GM23338 (cell line): ENCODE measurements at regions not wholly inside any gene's neighbourhood (a gene's known extent, or its start where the extent isn't known, plus 50 kb on each side); places are given as distances from the start of the nearest gene placed in this dataset.

Experiments used
- ATAC-seq: fragments of 200-7000 bp; cut with Tn5 transposase; 3 replicates; pipeline ENCODE4 v1.9.1; 2020
- DNase-seq: peaks from one replicate; pipeline ENCODE4 v3.0.0-alpha.2; 2015; ENCODE audit warnings: low spot score
- H2AFZ ChIP-seq: fragments of 200-600 bp; sonication (generic); 2 replicates; pipeline ENCODE4 v1.8.0; 2016; ENCODE audit warnings: antibody characterized with exemption, mild to moderate bottlenecking, moderate library complexity
- H3F3A ChIP-seq: fragments of 200-600 bp; sonication (generic); replicated peaks from 2 replicates; pipeline ENCODE4 v1.8.0; 2017; ENCODE audit warnings: antibody characterized with exemption, mixed run types, low read depth
- H3K27ac ChIP-seq: fragments of 200-600 bp; sonication (generic); 2 replicates; pipeline ENCODE4 v1.6.1; 2016; ENCODE audit warnings: low read depth
- H3K27me3 ChIP-seq: fragments of 200-600 bp; sonication (generic); 2 replicates; pipeline ENCODE4 v1.8.0; 2016; ENCODE audit warnings: mild to moderate bottlenecking, mixed run types, moderate library complexity; ENCODE audit not compliant: insufficient read depth
- H3K36me3 ChIP-seq: fragments of 200-600 bp; sonication (generic); 2 replicates; pipeline ENCODE4 v1.8.0; 2016; ENCODE audit warnings: mild to moderate bottlenecking; ENCODE audit not compliant: insufficient read depth
- H3K4me1 ChIP-seq: fragments of 200-600 bp; sonication (generic); 2 replicates; pipeline ENCODE4 v1.8.0; 2016; ENCODE audit warnings: mild to moderate bottlenecking, moderate library complexity; ENCODE audit not compliant: insufficient read depth
- H3K4me2 ChIP-seq: fragments of 200-600 bp; sonication (generic); 2 replicates; pipeline ENCODE4 v1.7.1; 2017; ENCODE audit warnings: mixed run types
- H3K4me3 ChIP-seq: fragments of 200-600 bp; sonication (generic); 2 replicates; pipeline ENCODE4 v1.6.1; 2016; ENCODE audit warnings: mixed run types
- H3K79me2 ChIP-seq: fragments of 200-600 bp; sonication (generic); replicated peaks from 2 replicates; pipeline ENCODE4 v1.8.0; 2017; ENCODE audit warnings: mild to moderate bottlenecking; ENCODE audit not compliant: insufficient read depth
- H3K9me2 ChIP-seq: fragments of 200-600 bp; sonication (generic); 2 replicates; pipeline ENCODE4 v1.8.0; 2017; ENCODE audit not compliant: insufficient read depth
- H4K20me1 ChIP-seq: fragments of 200-600 bp; sonication (generic); replicated peaks from 2 replicates; pipeline ENCODE4 v1.8.0; 2017; ENCODE audit warnings: mild to moderate bottlenecking; ENCODE audit not compliant: insufficient read depth
- H3K27ac Mint-ChIP-seq: 2 replicates; pipeline ENCODE4 v1.8.0; 2020; ENCODE audit warnings: inconsistent platforms, mild to moderate bottlenecking, moderate library complexity, mixed read lengths
- H3K27me3 Mint-ChIP-seq: 3 replicates; pipeline ENCODE4 v1.8.0; 2022; ENCODE audit warnings: low read depth, mild to moderate bottlenecking, moderate library complexity, mixed read lengths, inconsistent platforms; ENCODE audit not compliant: insufficient read depth, poor library complexity
- H3K36me3 Mint-ChIP-seq: 3 replicates; pipeline ENCODE4 v1.8.0; 2021; ENCODE audit warnings: low read depth, mild to moderate bottlenecking, inconsistent platforms, moderate library complexity, mixed read lengths
- H3K4me1 Mint-ChIP-seq: 3 replicates; pipeline ENCODE4 v1.8.0; 2020; ENCODE audit warnings: mild to moderate bottlenecking, inconsistent platforms, mixed read lengths
- H3K4me3 Mint-ChIP-seq: 3 replicates; pipeline ENCODE4 v1.8.0; 2021; ENCODE audit warnings: moderate library complexity, mild to moderate bottlenecking, inconsistent platforms, mixed read lengths
- H3K9me3 Mint-ChIP-seq: 3 replicates; pipeline ENCODE4 v1.8.0; 2020; ENCODE audit warnings: moderate library complexity, mild to moderate bottlenecking, inconsistent platforms, mixed read lengths
- CREB1 ChIP-seq: fragments of 250-450 bp; sonication (Bioruptor Pico); IDR thresholded peaks from 2 replicates; pipeline ENCODE4 v1.5.0; 2020; ENCODE audit warnings: low read depth, mild to moderate bottlenecking, moderate library complexity
- CTCF ChIP-seq, 2 experiments: fragments of 200-600 bp in 1 of 2; sonication (generic) in 1 of 2; conservative IDR thresholded peaks; 2 replicates each; pipeline versions ENCODE4 v1.5.1 to v1.6.1; 2016 to 2017; ENCODE audit warnings: antibody characterized with exemption in 2 of 2, low read depth in 2 of 2, mild to moderate bottlenecking in 2 of 2, moderate library complexity in 1 of 2
- ETS1 ChIP-seq: IDR thresholded peaks from 2 replicates; pipeline ENCODE4 v1.6.1; 2016; ENCODE audit warnings: antibody characterized with exemption
- EZH2 ChIP-seq: fragments of 200-600 bp; sonication (generic); IDR thresholded peaks from one replicate; pipeline ENCODE4 v1.8.0; 2017; ENCODE audit warnings: antibody characterized with exemption, mild to moderate bottlenecking, low read depth; ENCODE audit not compliant: unreplicated experiment
- EZH2phosphoT487 ChIP-seq: fragments of 200-600 bp; sonication (generic); IDR thresholded peaks from one replicate; pipeline ENCODE4 v1.8.1; 2018; ENCODE audit warnings: antibody characterized with exemption; ENCODE audit not compliant: unreplicated experiment
- JUNB ChIP-seq: IDR thresholded peaks from one replicate; pipeline ENCODE4 v1.6.1; 2016; ENCODE audit warnings: antibody characterized with exemption; ENCODE audit not compliant: unreplicated experiment
- NANOG ChIP-seq: IDR thresholded peaks from 2 replicates; pipeline ENCODE4 v1.6.1; 2016; ENCODE audit warnings: antibody characterized with exemption, borderline replicate concordance
- POLR2AphosphoS5 ChIP-seq: IDR thresholded peaks from 2 replicates; pipeline ENCODE4 v1.6.1; 2016; ENCODE audit warnings: antibody characterized with exemption, low read depth
- STAT1 ChIP-seq: IDR thresholded peaks from one replicate; pipeline ENCODE4 v1.6.1; 2016; ENCODE audit warnings: antibody characterized with exemption; ENCODE audit not compliant: unreplicated experiment
- ZNF114 ChIP-seq: fragments of 250-450 bp; sonication (Bioruptor Pico); IDR thresholded peaks from 2 replicates; pipeline ENCODE4 v1.5.0; 2020; ENCODE audit warnings: mild to moderate bottlenecking, moderate library complexity
- ZNF331 ChIP-seq: fragments of 250-450 bp; sonication (Bioruptor Pico); IDR thresholded peaks from 2 replicates; pipeline ENCODE4 v1.5.0; 2020; ENCODE audit warnings: low read depth, mild to moderate bottlenecking, moderate library complexity
- TF ChIP-seq, protein P1 (sequence below): IDR thresholded peaks from one replicate; pipeline ENCODE4 v1.6.1; 2018; ENCODE audit warnings: antibody characterized with exemption; ENCODE audit not compliant: unreplicated experiment

- TF ChIP-seq, protein P1, sequence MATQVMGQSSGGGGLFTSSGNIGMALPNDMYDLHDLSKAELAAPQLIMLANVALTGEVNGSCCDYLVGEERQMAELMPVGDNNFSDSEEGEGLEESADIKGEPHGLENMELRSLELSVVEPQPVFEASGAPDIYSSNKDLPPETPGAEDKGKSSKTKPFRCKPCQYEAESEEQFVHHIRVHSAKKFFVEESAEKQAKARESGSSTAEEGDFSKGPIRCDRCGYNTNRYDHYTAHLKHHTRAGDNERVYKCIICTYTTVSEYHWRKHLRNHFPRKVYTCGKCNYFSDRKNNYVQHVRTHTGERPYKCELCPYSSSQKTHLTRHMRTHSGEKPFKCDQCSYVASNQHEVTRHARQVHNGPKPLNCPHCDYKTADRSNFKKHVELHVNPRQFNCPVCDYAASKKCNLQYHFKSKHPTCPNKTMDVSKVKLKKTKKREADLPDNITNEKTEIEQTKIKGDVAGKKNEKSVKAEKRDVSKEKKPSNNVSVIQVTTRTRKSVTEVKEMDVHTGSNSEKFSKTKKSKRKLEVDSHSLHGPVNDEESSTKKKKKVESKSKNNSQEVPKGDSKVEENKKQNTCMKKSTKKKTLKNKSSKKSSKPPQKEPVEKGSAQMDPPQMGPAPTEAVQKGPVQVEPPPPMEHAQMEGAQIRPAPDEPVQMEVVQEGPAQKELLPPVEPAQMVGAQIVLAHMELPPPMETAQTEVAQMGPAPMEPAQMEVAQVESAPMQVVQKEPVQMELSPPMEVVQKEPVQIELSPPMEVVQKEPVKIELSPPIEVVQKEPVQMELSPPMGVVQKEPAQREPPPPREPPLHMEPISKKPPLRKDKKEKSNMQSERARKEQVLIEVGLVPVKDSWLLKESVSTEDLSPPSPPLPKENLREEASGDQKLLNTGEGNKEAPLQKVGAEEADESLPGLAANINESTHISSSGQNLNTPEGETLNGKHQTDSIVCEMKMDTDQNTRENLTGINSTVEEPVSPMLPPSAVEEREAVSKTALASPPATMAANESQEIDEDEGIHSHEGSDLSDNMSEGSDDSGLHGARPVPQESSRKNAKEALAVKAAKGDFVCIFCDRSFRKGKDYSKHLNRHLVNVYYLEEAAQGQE: no peak
- TF ChIP-seq JUNB (no peak), NANOG (no peak)
These were observed 601.4 kb upstream of the NOVA1 start (continued) for GRCh38 chr14:27199272-27199671.

- no peak overlapping the region for H3K4me3 Mint-ChIP-seq
- Histone ChIP-seq H3K36me3 (no peaks in the 10 kb centered on the region), H3K4me3 (no peak overlapping the region), H3K9me2 (no peaks in the 10 kb centered on the region), H3K4me2 (no peak overlapping the region), H3K4me1 (no peaks in the 10 kb centered on the region), H3F3A (no peaks in the 10 kb centered on the region), H3K79me2 (no peaks in the 10 kb centered on the region), H3K27me3 (no peaks in the 10 kb centered on the region), H3K27ac (no peak overlapping the region), H4K20me1 (no peaks in the 10 kb centered on the region), H2AFZ (no peak overlapping the region)
- no peaks in the 10 kb centered on the region for H3K27me3 Mint-ChIP-seq
- DNase-seq: no peak
- H3K36me3 Mint-ChIP-seq: no peaks in the 10 kb centered on the region
- no peaks in the 10 kb centered on the region for H3K9me3 Mint-ChIP-seq
- peaks cover 10% of the 10 kb centered on the region; the same call in 2 of the 3 replicates for H3K4me1 Mint-ChIP-seq
- ATAC-seq: no peak
- H3K27ac Mint-ChIP-seq: no peak overlapping the region; the same call in 1 of the 2 replicates
- TF ChIP-seq ZNF114 (CRISPR knock-in tag) (no peak), NANOG (no peak), CTCF (conservative IDR thresholded peaks at IDR 0.05; ENCODE audit: low read depth in 2 of 2) (no peak), EZH2phosphoT487 (no peak), EZH2 (no peak), POLR2AphosphoS5 (no peak), CREB1 (CRISPR knock-in tag) (no peak), ETS1 (no peak), ZNF331 (CRISPR knock-in tag) (no peak), STAT1 (no peak), JUNB (no peak)
- TF ChIP-seq, protein P1: no peak
These were observed 607.2 kb upstream of the NOVA1 start for GRCh38 chr14:27205036-27205435.
